Right atrium auricular region (tissue), 2 donors: ENCODE measurements at regions not wholly inside any gene's neighbourhood (a gene's known extent, or its start where the extent isn't known, plus 50 kb on each side); places are given as distances from the start of the nearest gene placed in this dataset.

ENCODE experiments used
- DNase-seq: peaks from one replicate; pipeline ENCODE4 v3.0.0-alpha.2; 2019; ENCODE audit warnings: low spot score
- H3K27ac ChIP-seq, 2 donors: fragments of 200-600 bp; sonication (generic); 1 replicate in 1 of 2; 2 replicates in 1 of 2; pipeline ENCODE4 v1.5.1; 2016 to 2019
- H3K27me3 ChIP-seq, 2 donors: fragments of 200-600 bp; sonication (generic); one replicate each; pipeline versions ENCODE4 v1.5.1 to v1.6.0; 2017 to 2019
- H3K36me3 ChIP-seq: fragments of 200-600 bp; sonication (generic); one replicate; pipeline ENCODE4 v1.5.1; 2016
- H3K4me1 ChIP-seq, 2 donors: fragments of 200-600 bp; sonication (generic); one replicate each; pipeline versions ENCODE4 v1.5.1 to v1.6.0; 2017 to 2019
- H3K4me3 ChIP-seq, 2 donors: fragments of 200-600 bp; sonication (generic); 1 replicate in 1 of 2; 2 replicates in 1 of 2; pipeline ENCODE4 v1.5.1; 2017 to 2019; ENCODE audit warnings: mild to moderate bottlenecking in 1 of 2, moderate library complexity in 1 of 2
- H3K9me3 ChIP-seq, 2 donors: fragments of 200-600 bp; sonication (generic); one replicate each; pipeline ENCODE4 v1.5.1; 2019
- TF ChIP-seq, protein P1 (sequence below), 2 donors: fragments of 200-600 bp; sonication (generic); IDR thresholded peaks; one replicate each; pipeline ENCODE4 v1.5.1; 2019; ENCODE audit warnings: antibody characterized with exemption in 2 of 2

DNA sequence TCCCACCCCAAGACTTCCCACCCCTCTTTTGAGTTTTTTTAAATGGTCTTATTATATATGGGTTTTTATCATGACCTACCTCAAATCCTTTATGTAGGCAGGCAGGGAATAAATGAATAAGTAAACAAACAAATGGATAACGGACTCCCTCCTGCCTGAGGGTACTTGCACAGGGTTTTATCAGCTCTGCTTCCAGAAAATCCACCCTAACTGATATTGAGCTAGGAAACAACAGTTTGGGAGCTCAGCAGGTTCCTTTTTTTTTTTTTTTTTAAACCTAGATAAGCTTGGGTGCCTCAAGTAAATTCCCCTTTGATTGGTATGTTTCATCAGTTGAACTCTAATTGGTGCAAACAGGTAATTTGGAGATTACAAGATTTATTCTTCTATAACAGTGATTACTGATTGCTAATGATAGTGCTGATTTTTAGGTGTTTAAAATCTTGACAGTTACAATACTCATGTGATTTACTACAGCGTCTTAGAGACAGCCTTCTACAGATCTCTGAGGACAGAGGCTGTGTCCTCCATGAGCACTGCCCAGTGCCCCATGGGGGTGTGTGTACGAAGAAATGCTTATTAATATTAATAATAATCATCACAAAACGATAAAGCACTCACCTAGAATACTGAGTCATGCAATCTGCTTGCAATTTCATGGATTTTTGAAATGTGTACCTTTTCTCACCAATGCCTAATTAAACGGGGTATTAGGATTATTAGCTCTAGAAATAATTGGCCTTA is 347.4 kb downstream of the RRAGC start:
- TF ChIP-seq, protein P1, sequence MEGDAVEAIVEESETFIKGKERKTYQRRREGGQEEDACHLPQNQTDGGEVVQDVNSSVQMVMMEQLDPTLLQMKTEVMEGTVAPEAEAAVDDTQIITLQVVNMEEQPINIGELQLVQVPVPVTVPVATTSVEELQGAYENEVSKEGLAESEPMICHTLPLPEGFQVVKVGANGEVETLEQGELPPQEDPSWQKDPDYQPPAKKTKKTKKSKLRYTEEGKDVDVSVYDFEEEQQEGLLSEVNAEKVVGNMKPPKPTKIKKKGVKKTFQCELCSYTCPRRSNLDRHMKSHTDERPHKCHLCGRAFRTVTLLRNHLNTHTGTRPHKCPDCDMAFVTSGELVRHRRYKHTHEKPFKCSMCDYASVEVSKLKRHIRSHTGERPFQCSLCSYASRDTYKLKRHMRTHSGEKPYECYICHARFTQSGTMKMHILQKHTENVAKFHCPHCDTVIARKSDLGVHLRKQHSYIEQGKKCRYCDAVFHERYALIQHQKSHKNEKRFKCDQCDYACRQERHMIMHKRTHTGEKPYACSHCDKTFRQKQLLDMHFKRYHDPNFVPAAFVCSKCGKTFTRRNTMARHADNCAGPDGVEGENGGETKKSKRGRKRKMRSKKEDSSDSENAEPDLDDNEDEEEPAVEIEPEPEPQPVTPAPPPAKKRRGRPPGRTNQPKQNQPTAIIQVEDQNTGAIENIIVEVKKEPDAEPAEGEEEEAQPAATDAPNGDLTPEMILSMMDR (IDR thresholded peaks at IDR 0.05) = no peak
- Histone ChIP-seq H3K36me3 (no peaks in the 10 kb centered on the region), H3K9me3 (no peaks in the 10 kb centered on the region), H3K27ac (no peak overlapping the region), H3K4me3 (no peak overlapping the region), H3K27me3 (no peaks in the 10 kb centered on the region), H3K4me1 (no peaks in the 10 kb centered on the region)
- no peak for DNase-seq

DNA sequence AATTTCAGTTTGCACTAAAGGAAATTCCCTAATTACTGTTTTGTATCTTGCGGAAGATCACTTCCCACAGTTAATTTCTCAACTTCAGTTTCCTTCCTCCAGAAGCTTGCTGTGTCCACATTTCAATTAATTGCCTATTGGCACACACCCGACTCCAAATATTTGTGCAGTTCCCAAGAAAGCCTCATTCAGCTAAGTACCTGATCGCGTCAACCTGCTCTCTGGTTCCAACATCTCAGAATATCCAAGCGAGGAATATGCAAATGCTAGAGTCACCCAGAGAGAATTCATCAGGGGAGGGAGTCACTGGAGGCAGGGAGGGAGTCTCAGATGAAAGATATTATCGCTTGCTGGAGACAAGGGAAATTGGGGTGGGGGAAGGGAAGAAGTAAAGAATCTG is 351.3 kb downstream of the RRAGC start:
- H3K27me3 ChIP-seq = no peaks in the 10 kb centered on the region
- no peak overlapping the region for H3K4me3 ChIP-seq

DNA sequence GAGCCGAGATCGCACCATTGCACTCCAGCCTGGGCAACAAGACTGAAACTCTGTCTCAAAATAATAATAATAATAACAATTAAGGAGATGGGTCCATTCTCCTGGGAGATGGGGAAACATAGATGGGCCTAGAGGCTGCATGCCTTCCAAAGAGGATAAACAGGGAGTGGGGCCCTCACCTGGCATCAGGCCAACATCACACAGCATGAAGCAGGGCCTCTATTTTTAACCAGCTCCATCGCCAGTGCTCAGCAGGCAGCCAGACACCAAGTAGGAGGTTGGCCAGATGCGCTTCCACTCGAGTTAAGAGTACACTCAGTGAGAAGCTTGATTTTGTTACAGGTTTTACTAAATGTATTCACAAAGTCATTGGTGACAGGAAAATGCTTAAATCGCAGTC is 352.0 kb downstream of the RRAGC start:
- no peak overlapping the region for H3K4me3 ChIP-seq
- H3K27me3 ChIP-seq = no peaks in the 10 kb centered on the region
- H3K27ac ChIP-seq = no peak overlapping the region
- no peak for DNase-seq
- H3K4me1 ChIP-seq = no peaks in the 10 kb centered on the region
- TF ChIP-seq, protein P1 (IDR thresholded peaks at IDR 0.05) = no peak
- H3K9me3 ChIP-seq = no peaks in the 10 kb centered on the region
- H3K36me3 ChIP-seq = no peaks in the 10 kb centered on the region

More for the DNA sequence above, 351.3 kb downstream of the RRAGC start:
- Histone ChIP-seq H3K9me3 (no peaks in the 10 kb centered on the region), H3K27ac (no peak overlapping the region), H3K4me1 (no peaks in the 10 kb centered on the region), H3K36me3 (no peaks in the 10 kb centered on the region)
- no peak for DNase-seq
- TF ChIP-seq, protein P1 (IDR thresholded peaks at IDR 0.05) = no peak

DNA sequence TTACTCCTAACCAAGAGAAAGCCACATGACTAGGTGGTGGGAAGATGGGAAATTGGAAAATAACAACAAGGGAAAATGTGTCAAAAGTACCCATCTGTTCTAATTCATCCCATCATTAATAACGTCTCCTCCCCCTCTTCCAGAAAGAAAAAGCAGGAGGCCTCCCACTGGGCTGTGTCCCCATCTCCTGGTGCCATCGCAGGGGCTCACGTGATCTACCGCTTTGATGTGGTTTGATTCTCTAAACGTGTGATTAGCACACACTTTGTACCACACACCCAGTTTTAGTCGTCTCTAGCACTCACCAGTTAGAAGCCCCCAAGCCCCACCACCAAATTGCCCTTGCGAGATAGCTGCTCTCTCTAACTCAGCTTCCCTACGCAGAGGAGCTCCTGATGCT is 353.6 kb downstream of the RRAGC start:
- no peak for DNase-seq
- Histone ChIP-seq H3K4me3 (no peak overlapping the region), H3K27me3 (no peaks in the 10 kb centered on the region), H3K9me3 (no peaks in the 10 kb centered on the region), H3K36me3 (no peaks in the 10 kb centered on the region), H3K4me1 (no peaks in the 10 kb centered on the region), H3K27ac (no peak overlapping the region)
- TF ChIP-seq, protein P1 (IDR thresholded peaks at IDR 0.05) = no peak

DNA sequence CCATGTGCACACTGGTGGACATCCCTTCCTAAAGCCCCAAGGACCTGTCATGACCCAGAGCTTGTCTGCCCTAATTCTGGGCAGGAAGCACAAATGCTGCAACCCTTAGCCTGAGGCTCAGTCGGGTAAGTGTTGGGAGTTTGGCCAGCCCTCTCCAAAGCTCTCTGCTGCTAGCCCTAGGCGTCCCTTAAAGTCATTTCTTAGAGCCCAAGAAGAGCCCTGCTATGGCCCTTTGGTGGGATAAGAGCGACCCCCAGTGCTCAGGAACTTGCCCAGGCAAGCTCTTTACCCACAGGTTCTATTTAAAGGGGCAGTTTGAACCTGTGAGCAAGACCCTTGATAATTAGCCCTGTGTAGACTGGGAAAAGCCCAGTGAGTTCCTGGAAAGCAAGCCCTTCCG is 356.8 kb downstream of the RRAGC start:
- Histone ChIP-seq H3K4me3 (no peak overlapping the region), H3K9me3 (no peaks in the 10 kb centered on the region), H3K27ac (no peak overlapping the region), H3K36me3 (no peaks in the 10 kb centered on the region), H3K4me1 (no peaks in the 10 kb centered on the region), H3K27me3 (no peaks in the 10 kb centered on the region)
- TF ChIP-seq, protein P1 (IDR thresholded peaks at IDR 0.05) = no peak
- no peak for DNase-seq

DNA sequence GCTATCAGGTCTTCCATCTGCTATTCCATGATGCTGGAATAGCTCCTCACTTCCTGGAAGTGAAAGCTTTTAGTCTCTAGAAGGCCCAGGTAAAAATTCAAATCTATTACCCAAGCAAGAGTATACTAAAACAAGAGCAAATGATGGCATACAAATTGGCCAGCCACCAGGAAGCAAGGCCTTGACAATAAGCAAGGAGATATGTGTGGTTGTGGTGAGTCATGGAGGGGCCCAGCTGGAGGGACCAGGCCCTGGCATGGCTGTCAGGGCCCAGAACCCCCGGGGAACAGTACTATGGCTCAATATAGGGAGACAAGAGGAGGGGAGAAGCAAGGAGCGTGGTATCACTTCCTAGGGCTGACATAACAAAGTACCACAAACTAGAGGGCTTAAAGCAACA is 358.7 kb downstream of the RRAGC start:
- no peak overlapping the region for H3K27ac ChIP-seq
- no peak for DNase-seq
- no peaks in the 10 kb centered on the region for H3K9me3 ChIP-seq
- H3K4me1 ChIP-seq = no peaks in the 10 kb centered on the region
- TF ChIP-seq, protein P1 (IDR thresholded peaks at IDR 0.05) = no peak
- H3K4me3 ChIP-seq = no peak overlapping the region
- H3K36me3 ChIP-seq = no peaks in the 10 kb centered on the region
- H3K27me3 ChIP-seq = no peaks in the 10 kb centered on the region
